GM12878 (cell line): ENCODE measurements at regions not wholly inside any gene's neighbourhood (a gene's known extent, or its start where the extent isn't known, plus 50 kb on each side); places are given as distances from the start of the nearest gene placed in this dataset.

Experiments used
- ATAC-seq: fragments of 200-7000 bp; cut with Tn5 transposase; 3 replicates; pipeline ENCODE4 v1.9.1; 2020; ENCODE audit warnings: mild to moderate bottlenecking, moderate library complexity
- BruUV-seq: library from RNA; stranded (reverse); fragments of 400-500 nt; replicated peaks from 2 replicates; lab custom pipeline; 2021; lab: Mats Ljungman, UMichigan
- CTCF ChIA-PET: fragments of 300-600 bp; sonication (Branson Sonifier 250); formaldehyde crosslinking; extraction: SDS; loops from one replicate; lab custom pipeline; 2021; ENCODE audit warnings: inconsistent platforms; lab: Yijun Ruan, JAX
- POLR2A ChIA-PET: fragments of 350-600 bp; formaldehyde crosslinking; extraction: SDS; loops from one replicate; lab custom pipeline; 2021; ENCODE audit warnings: inconsistent platforms; lab: Charles Lee
- RAD21 ChIA-PET: fragments of 300-600 bp; sonication (Branson Sonifier 250); formaldehyde crosslinking; loops from one replicate; lab custom pipeline; 2023; ENCODE audit warnings: antibody characterized with exemption; ENCODE audit not compliant: unreplicated experiment; lab: Charles Lee
- SMC1A ChIA-PET: fragments of 300-600 bp; sonication (Branson Sonifier 250); formaldehyde crosslinking; loops from one replicate; lab custom pipeline; 2023; ENCODE audit not compliant: unreplicated experiment, uncharacterized antibody; lab: Charles Lee
- DNase-seq: peaks from one replicate; pipeline ENCODE4 v3.0.0-alpha.2; 2011; ENCODE audit warnings: low read depth, low spot score
- FAIRE-seq: peaks from 3 replicates; lab custom pipeline; 2011; peaks lifted over from hg19 to GRCh38; lab: Jason Lieb, UNC
- H2AFZ ChIP-seq: 2 replicates; pipeline ENCODE4 v1.6.0; 2011; ENCODE audit warnings: low read depth, low read length, control low read depth; ENCODE audit not compliant: control insufficient read depth
- H3K27ac ChIP-seq: 2 replicates; pipeline ENCODE4 v1.5.1; 2011; ENCODE audit warnings: control low read depth; ENCODE audit not compliant: control insufficient read depth, insufficient read depth
- H3K27me3 ChIP-seq, 2 experiments: replicated peaks in 1 of 2; 2 replicates each; pipeline versions ENCODE4 v1.6.0 to v1.6.1; 2011; ENCODE audit warnings: low read length in 1 of 2; ENCODE audit not compliant: control insufficient read depth in 2 of 2, insufficient read depth in 2 of 2
- H3K36me3 ChIP-seq, 2 experiments: 2 replicates each; pipeline ENCODE4 v1.5.1; 2011; ENCODE audit warnings: low read length in 1 of 2; ENCODE audit not compliant: control insufficient read depth in 2 of 2, insufficient read depth in 2 of 2
- H3K4me1 ChIP-seq: 2 replicates; pipeline ENCODE4 v1.6.1; 2011; ENCODE audit warnings: mild to moderate bottlenecking, low read length, moderate library complexity, mixed read lengths; ENCODE audit not compliant: control insufficient read depth, insufficient read depth
- H3K4me2 ChIP-seq: 2 replicates; pipeline ENCODE4 v1.6.0; 2011; ENCODE audit warnings: control low read depth; ENCODE audit not compliant: control insufficient read depth, insufficient read depth
- H3K4me3 ChIP-seq: fragments of 200-600 bp; sonication (generic); 2 replicates; pipeline ENCODE4 v1.5.1; 2016
- H3K79me2 ChIP-seq: 2 replicates; pipeline ENCODE4 v1.6.0; 2011; ENCODE audit warnings: low read length; ENCODE audit not compliant: control insufficient read depth, insufficient read depth
- H3K9ac ChIP-seq: 2 replicates; pipeline ENCODE4 v1.8.0; 2011; ENCODE audit warnings: low read length, control low read depth, mixed read lengths; ENCODE audit not compliant: control insufficient read depth, insufficient read depth
- H3K9me3 ChIP-seq: replicated peaks from 3 replicates; pipeline ENCODE4 v1.5.1; 2011; ENCODE audit warnings: mild to moderate bottlenecking, low read length; ENCODE audit not compliant: control insufficient read depth, insufficient read depth
- H4K20me1 ChIP-seq: 2 replicates; pipeline ENCODE4 v1.6.0; 2011; ENCODE audit not compliant: control insufficient read depth, insufficient read depth
- BACH1 ChIP-seq: fragments of 450-650 bp; IDR thresholded peaks from 2 replicates; pipeline ENCODE4 v1.6.1; 2017; ENCODE audit warnings: mild to moderate bottlenecking, borderline replicate concordance
- CHD1 ChIP-seq: IDR thresholded peaks from 2 replicates; pipeline ENCODE4 v1.6.1; 2012; ENCODE audit warnings: low read depth, low read length, improper control_type of control experiment
- CUX1 ChIP-seq: IDR thresholded peaks from 2 replicates; pipeline ENCODE4 v1.6.1; 2012; ENCODE audit warnings: improper control_type of control experiment, low read depth, low read length; ENCODE audit not compliant: insufficient replicate concordance
- FOS ChIP-seq: IDR thresholded peaks from 3 replicates; pipeline ENCODE4 v1.6.1; 2011; ENCODE audit warnings: borderline replicate concordance; ENCODE audit not compliant: insufficient read length; ENCODE audit errors: extremely low read depth
- HCFC1 ChIP-seq: fragments of 150-350 bp; IDR thresholded peaks from 2 replicates; pipeline ENCODE4 v1.6.1; 2014; ENCODE audit warnings: low read length
- IRF3 ChIP-seq: fragments of 450-650 bp; IDR thresholded peaks from 2 replicates; pipeline ENCODE4 v1.6.1; 2014; ENCODE audit warnings: mild to moderate bottlenecking
- IRF4 ChIP-seq: IDR thresholded peaks from 2 replicates; pipeline ENCODE4 v1.6.1; 2011; ENCODE audit warnings: low read depth, low read length
- LARP7 ChIP-seq: fragments of 450-650 bp; IDR thresholded peaks from 2 replicates; pipeline ENCODE4 v1.6.1; 2017; ENCODE audit warnings: mild to moderate bottlenecking
- NFYB ChIP-seq: IDR thresholded peaks from 2 replicates; pipeline ENCODE4 v1.6.1; 2011; ENCODE audit warnings: low read depth, mild to moderate bottlenecking, low read length, improper control_type of control experiment, moderate library complexity; ENCODE audit not compliant: insufficient read depth
- NR2C2 ChIP-seq: IDR thresholded peaks from 2 replicates; pipeline ENCODE4 v1.6.1; 2011; ENCODE audit warnings: borderline replicate concordance, low read depth; ENCODE audit not compliant: control insufficient read depth, insufficient read length
- RELB ChIP-seq: fragments of 450-650 bp; IDR thresholded peaks from 2 replicates; pipeline ENCODE4 v1.6.1; 2017; ENCODE audit warnings: low read depth, mild to moderate bottlenecking, moderate library complexity
- SRF ChIP-seq, 2 experiments: IDR thresholded peaks; 2 replicates each; pipeline ENCODE4 v1.6.1; 2011; ENCODE audit warnings: low read depth in 2 of 2, low read length in 2 of 2, mild to moderate bottlenecking in 1 of 2, moderate library complexity in 1 of 2
- WRNIP1 ChIP-seq: IDR thresholded peaks from 2 replicates; pipeline ENCODE4 v1.6.1; 2011; ENCODE audit warnings: low read depth, low read length, improper control_type of control experiment, borderline replicate concordance
- WGBS: methylation state at CpG from one replicate; pipeline ENCODE4 v1.1.6; 2016; ENCODE audit warnings: low lambda C conversion rate; ENCODE audit not compliant: insufficient replicate concordance, insufficient coverage; ENCODE audit errors: missing lambda C conversion rate; 5-methylcytosine and 5-hydroxymethylcytosine counted together
- in situ Hi-C: fragments of 300-500 bp; cut with MboI; formaldehyde crosslinking; loops from 9 replicates; pipeline ENCODE4 v1.14.3; 2018; ENCODE audit warnings: mixed read lengths
- intact Hi-C: fragments of 100-400 bp; cut with micrococcal nuclease; formaldehyde crosslinking; loops from one replicate; pipeline ENCODE4 v1.14.2; 2022; ENCODE audit not compliant: unreplicated experiment

GRCh38 chr1:239676522-239677273 lies 290.3 kb downstream of the CHRM3 start:
- WGBS: 14% methylated on average over 4 of the region's 4 CpGs
- ChIA-PET POLR2A (no interaction called here), SMC1A (no interaction called here), RAD21 (no interaction called here), CTCF (no interaction called here)
- in situ Hi-C loops: no loop called here
- intact Hi-C loops: no loop called here
- no peak for DNase-seq
- no peak overlapping the region for H2AFZ ChIP-seq
- H3K79me2 ChIP-seq: no peaks in the 10 kb centered on the region
- no peaks in the 10 kb centered on the region for H3K27me3 ChIP-seq
- ATAC-seq: peak; percentile 35; the same call in 1 of the 3 replicates
- no peak overlapping the region for H3K4me2 ChIP-seq
- H3K4me3 ChIP-seq: no peak overlapping the region
- no peaks in the 10 kb centered on the region for H3K4me1 ChIP-seq
- no peak overlapping the region for H3K27ac ChIP-seq
- TF ChIP-seq SRF (IDR thresholded peaks at IDR 0.05; ENCODE audit: low read depth in 2 of 2, low read length in 2 of 2): no peak
- TF ChIP-seq WRNIP1: no peak
- no peak for TF ChIP-seq HCFC1
- no peak for TF ChIP-seq IRF3
- no peak for TF ChIP-seq LARP7
- TF ChIP-seq BACH1: no peak
- no peak for TF ChIP-seq FOS
- no peak for TF ChIP-seq NFYB
- TF ChIP-seq IRF4: no peak
- TF ChIP-seq NR2C2: no peak
- TF ChIP-seq RELB: no peak
- no peak for TF ChIP-seq CHD1
- TF ChIP-seq CUX1: no peak
- no peak for FAIRE-seq
- no peaks in the 10 kb centered on the region for H4K20me1 ChIP-seq
- H3K9me3 ChIP-seq: no peaks in the 10 kb centered on the region
- BruUV-seq: no TSS peak
- H3K9ac ChIP-seq: no peak overlapping the region
- H3K36me3 ChIP-seq: no peaks in the 10 kb centered on the region
